Stimulated activated CD8-positive, alpha-beta memory T cell treated with anti-CD3 and anti-CD28 coated beads, Interleukin-7, amount 100 ng/mL, for 4 hours (primary cell): ENCODE measurements at regions not wholly inside any gene's neighbourhood (a gene's known extent, or its start where the extent isn't known, plus 50 kb on each side); places are given as distances from the start of the nearest gene placed in this dataset.

Experiments
- DNase-seq, 2 donors: peaks; one replicate each; pipeline ENCODE4 v3.0.0-alpha.2; 2020; ENCODE audit warnings: low read depth in 2 of 2

GRCh38 chr6:169831450-169832246, 80.2 kb downstream of the ERMARD start:
- DNase-seq: peak; percentile 36 to 49
